Upper lobe of left lung (tissue), 4 donors: ENCODE measurements at regions not wholly inside any gene's neighbourhood (a gene's known extent, or its start where the extent isn't known, plus 50 kb on each side); places are given as distances from the start of the nearest gene placed in this dataset.

ENCODE experiments used
- CTCF ChIP-seq, 6 experiments: fragments of 450-650 bp in 4 of 6; fragments of 200-600 bp in 2 of 6; sonication (generic) in 2 of 6; IDR thresholded peaks; one replicate each; pipeline ENCODE4 v1.5.1; 2016 to 2019; ENCODE audit warnings: antibody characterized with exemption in 6 of 6
- EP300 ChIP-seq, 4 donors: sonication (generic); formaldehyde crosslinking; IDR thresholded peaks; one replicate each; pipeline ENCODE4 v1.5.1; 2017; ENCODE audit warnings: antibody characterized with exemption in 4 of 4, control low read depth in 2 of 4

- TF ChIP-seq EP300 (IDR thresholded peaks at IDR 0.05) (no peak), CTCF (IDR thresholded peaks at IDR 0.05) (no peak)
These were observed 329.3 kb downstream of the QKI start for GRCh38 chr6:163743796-163744195.
